ENCODE measurements at regions not wholly inside any gene's neighbourhood (a gene's known extent, or its start where the extent isn't known, plus 50 kb on each side); places are given as distances from the start of the nearest gene placed in this dataset.

DNA sequence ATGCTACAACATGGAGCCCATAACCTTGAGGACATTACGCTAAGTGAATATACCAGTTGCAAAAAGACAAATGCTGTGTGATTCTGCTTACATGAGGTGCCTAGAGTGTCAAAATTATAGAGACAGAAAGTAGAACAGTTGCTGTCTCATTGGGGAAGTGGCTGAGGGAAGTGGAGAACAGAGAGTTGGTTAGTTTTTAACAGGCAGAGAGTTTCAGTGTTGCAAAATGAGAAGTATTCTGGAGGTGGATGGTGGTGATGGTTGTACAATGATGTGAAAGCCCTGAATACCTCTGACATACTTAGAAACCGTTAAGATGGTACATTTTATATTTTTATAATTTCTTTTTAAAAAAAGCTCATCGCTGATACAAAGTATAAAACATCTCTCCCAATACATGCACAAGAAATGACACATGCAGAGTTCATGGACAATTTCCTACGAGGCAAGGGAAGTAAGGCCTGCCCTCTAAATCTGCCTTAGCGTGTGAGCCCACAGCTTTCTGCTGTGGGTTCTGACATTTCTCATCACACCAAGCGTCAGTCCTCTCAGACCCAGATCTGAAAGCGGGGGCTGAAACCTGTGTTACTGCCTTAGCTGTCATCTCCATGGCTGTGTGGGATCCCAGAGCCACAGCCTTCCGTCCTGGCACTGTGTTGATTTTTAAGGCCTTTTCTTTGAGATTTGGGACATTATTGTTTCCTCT lies 126.0 kb downstream of the RNASET2 start:
- Histone ChIP-seq H3K79me2 (ENCODE audit: insufficient read depth, low read depth, low read length) (no peaks in the 10 kb centered on the region), H3K4me2 (ENCODE audit: low read length) (no peak overlapping the region), H4K20me1 (ENCODE audit: insufficient read depth, low read length) (no peaks in the 10 kb centered on the region), H3K27ac (ENCODE audit: low read depth, low read length, poor library complexity, severe bottlenecking) (no peak overlapping the region), H3K4me1 (ENCODE audit: insufficient read depth, low read length, poor library complexity, severe bottlenecking) (no peaks in the 10 kb centered on the region), H3K9me2 (ENCODE audit: insufficient read depth, low read length) (no peaks in the 10 kb centered on the region), H3K4me3 (ENCODE audit: low read depth, low read length, poor library complexity, severe bottlenecking) (no peak overlapping the region), H3K36me3 (ENCODE audit: insufficient read depth, low read length) (no peaks in the 10 kb centered on the region), H2AFZ (ENCODE audit: low read length) (no peak overlapping the region), H3K9me3 (ENCODE audit: low read length) (no peaks in the 10 kb centered on the region)
- TF ChIP-seq EZH2phosphoT487 (IDR thresholded peaks at IDR 0.05; ENCODE audit: borderline replicate concordance, low read depth, low read length), result no peak
- TF ChIP-seq, protein P1, sequence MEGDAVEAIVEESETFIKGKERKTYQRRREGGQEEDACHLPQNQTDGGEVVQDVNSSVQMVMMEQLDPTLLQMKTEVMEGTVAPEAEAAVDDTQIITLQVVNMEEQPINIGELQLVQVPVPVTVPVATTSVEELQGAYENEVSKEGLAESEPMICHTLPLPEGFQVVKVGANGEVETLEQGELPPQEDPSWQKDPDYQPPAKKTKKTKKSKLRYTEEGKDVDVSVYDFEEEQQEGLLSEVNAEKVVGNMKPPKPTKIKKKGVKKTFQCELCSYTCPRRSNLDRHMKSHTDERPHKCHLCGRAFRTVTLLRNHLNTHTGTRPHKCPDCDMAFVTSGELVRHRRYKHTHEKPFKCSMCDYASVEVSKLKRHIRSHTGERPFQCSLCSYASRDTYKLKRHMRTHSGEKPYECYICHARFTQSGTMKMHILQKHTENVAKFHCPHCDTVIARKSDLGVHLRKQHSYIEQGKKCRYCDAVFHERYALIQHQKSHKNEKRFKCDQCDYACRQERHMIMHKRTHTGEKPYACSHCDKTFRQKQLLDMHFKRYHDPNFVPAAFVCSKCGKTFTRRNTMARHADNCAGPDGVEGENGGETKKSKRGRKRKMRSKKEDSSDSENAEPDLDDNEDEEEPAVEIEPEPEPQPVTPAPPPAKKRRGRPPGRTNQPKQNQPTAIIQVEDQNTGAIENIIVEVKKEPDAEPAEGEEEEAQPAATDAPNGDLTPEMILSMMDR (conservative IDR thresholded peaks at IDR 0.05; ENCODE audit: low read length), result no peak
- CTCF ChIA-PET (ENCODE audit: unreplicated experiment), result no interaction called here
- intact Hi-C loops (cut with micrococcal nuclease; ENCODE audit: unreplicated experiment), result no loop called here
- no TSS peak for BruUV-seq (replicated peaks)
- POLR2A ChIA-PET, result interaction anchor here (0.9 kb wide), 1 partner anchor 418 kb away, joined by 3 read pairs; no protein-coding TSS in a partner anchor
- DNase-seq (ENCODE audit: low spot score), result no peak

GRCh38 chr6:166826264-166826663 lies 130.1 kb downstream of the RNASET2 start:
- no peak for DNase-seq (ENCODE audit: low spot score)
- Histone ChIP-seq H2AFZ (ENCODE audit: low read length) (no peak overlapping the region), H3K4me3 (ENCODE audit: low read depth, low read length, poor library complexity, severe bottlenecking) (no peak overlapping the region), H3K4me2 (ENCODE audit: low read length) (no peak overlapping the region), H3K9me2 (ENCODE audit: insufficient read depth, low read length) (no peaks in the 10 kb centered on the region), H3K9me3 (ENCODE audit: low read length) (no peaks in the 10 kb centered on the region), H3K79me2 (ENCODE audit: insufficient read depth, low read depth, low read length) (no peaks in the 10 kb centered on the region), H4K20me1 (ENCODE audit: insufficient read depth, low read length) (no peaks in the 10 kb centered on the region), H3K36me3 (ENCODE audit: insufficient read depth, low read length) (no peaks in the 10 kb centered on the region), H3K27ac (ENCODE audit: low read depth, low read length, poor library complexity, severe bottlenecking) (no peak overlapping the region), H3K4me1 (ENCODE audit: insufficient read depth, low read length, poor library complexity, severe bottlenecking) (no peaks in the 10 kb centered on the region)
- TF ChIP-seq, protein P1 (conservative IDR thresholded peaks at IDR 0.05; ENCODE audit: low read length), result no peak
- no peak for TF ChIP-seq EZH2phosphoT487 (IDR thresholded peaks at IDR 0.05; ENCODE audit: borderline replicate concordance, low read depth, low read length)
- no TSS peak for BruUV-seq (replicated peaks)
- ChIA-PET CTCF (ENCODE audit: unreplicated experiment) (no interaction called here), POLR2A (interaction anchor here (0.7 kb wide), 1 partner anchor 338 kb away, joined by 3 read pairs; no protein-coding TSS in a partner anchor)
- intact Hi-C loops (cut with micrococcal nuclease; ENCODE audit: unreplicated experiment), result no loop called here

- TF ChIP-seq, protein P1 (conservative IDR thresholded peaks at IDR 0.05; ENCODE audit: low read length), result no peak
- TF ChIP-seq EZH2phosphoT487 (IDR thresholded peaks at IDR 0.05; ENCODE audit: borderline replicate concordance, low read depth, low read length), result no peak
- intact Hi-C loops (cut with micrococcal nuclease; ENCODE audit: unreplicated experiment), result no loop called here
- Histone ChIP-seq H4K20me1 (ENCODE audit: insufficient read depth, low read length) (no peaks in the 10 kb centered on the region), H3K4me1 (ENCODE audit: insufficient read depth, low read length, poor library complexity, severe bottlenecking) (no peaks in the 10 kb centered on the region), H3K9me3 (ENCODE audit: low read length) (no peaks in the 10 kb centered on the region), H3K4me2 (ENCODE audit: low read length) (no peak overlapping the region), H2AFZ (ENCODE audit: low read length) (no peak overlapping the region), H3K79me2 (ENCODE audit: insufficient read depth, low read depth, low read length) (no peaks in the 10 kb centered on the region), H3K4me3 (ENCODE audit: low read depth, low read length, poor library complexity, severe bottlenecking) (no peak overlapping the region), H3K9me2 (ENCODE audit: insufficient read depth, low read length) (no peaks in the 10 kb centered on the region), H3K36me3 (ENCODE audit: insufficient read depth, low read length) (no peaks in the 10 kb centered on the region), H3K27ac (ENCODE audit: low read depth, low read length, poor library complexity, severe bottlenecking) (no peak overlapping the region)
- DNase-seq (ENCODE audit: low spot score), result no peak
- no TSS peak for BruUV-seq (replicated peaks)
- ChIA-PET POLR2A (interaction anchor here (0.7 kb wide), 1 partner anchor 338 kb away, joined by 3 read pairs; no protein-coding TSS in a partner anchor), CTCF (ENCODE audit: unreplicated experiment) (no interaction called here)
Measured at GRCh38 chr6:166825553-166826145, 130.7 kb downstream of the RNASET2 start.
